ENCODE measurements at regions not wholly inside any gene's neighbourhood (a gene's known extent, or its start where the extent isn't known, plus 50 kb on each side); places are given as distances from the start of the nearest gene placed in this dataset.

DNA sequence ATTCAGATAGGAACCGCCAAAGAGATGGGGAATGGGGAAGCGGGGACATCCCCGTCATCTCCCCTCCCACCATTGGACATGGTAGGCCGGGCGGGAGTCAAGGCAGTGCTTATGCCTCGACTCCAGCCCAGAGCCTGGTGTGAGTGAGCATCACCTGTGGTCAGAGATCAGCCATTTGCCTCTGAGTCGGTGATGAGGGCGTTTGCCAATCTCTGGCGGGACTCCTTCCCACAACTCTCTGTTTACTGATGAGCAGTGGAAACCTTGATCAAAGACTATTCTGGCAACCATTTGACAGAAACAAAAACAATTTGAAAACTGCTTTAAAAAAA lies 63.9 kb upstream of the HES1 start (continued):
- TF ChIP-seq, protein P1, sequence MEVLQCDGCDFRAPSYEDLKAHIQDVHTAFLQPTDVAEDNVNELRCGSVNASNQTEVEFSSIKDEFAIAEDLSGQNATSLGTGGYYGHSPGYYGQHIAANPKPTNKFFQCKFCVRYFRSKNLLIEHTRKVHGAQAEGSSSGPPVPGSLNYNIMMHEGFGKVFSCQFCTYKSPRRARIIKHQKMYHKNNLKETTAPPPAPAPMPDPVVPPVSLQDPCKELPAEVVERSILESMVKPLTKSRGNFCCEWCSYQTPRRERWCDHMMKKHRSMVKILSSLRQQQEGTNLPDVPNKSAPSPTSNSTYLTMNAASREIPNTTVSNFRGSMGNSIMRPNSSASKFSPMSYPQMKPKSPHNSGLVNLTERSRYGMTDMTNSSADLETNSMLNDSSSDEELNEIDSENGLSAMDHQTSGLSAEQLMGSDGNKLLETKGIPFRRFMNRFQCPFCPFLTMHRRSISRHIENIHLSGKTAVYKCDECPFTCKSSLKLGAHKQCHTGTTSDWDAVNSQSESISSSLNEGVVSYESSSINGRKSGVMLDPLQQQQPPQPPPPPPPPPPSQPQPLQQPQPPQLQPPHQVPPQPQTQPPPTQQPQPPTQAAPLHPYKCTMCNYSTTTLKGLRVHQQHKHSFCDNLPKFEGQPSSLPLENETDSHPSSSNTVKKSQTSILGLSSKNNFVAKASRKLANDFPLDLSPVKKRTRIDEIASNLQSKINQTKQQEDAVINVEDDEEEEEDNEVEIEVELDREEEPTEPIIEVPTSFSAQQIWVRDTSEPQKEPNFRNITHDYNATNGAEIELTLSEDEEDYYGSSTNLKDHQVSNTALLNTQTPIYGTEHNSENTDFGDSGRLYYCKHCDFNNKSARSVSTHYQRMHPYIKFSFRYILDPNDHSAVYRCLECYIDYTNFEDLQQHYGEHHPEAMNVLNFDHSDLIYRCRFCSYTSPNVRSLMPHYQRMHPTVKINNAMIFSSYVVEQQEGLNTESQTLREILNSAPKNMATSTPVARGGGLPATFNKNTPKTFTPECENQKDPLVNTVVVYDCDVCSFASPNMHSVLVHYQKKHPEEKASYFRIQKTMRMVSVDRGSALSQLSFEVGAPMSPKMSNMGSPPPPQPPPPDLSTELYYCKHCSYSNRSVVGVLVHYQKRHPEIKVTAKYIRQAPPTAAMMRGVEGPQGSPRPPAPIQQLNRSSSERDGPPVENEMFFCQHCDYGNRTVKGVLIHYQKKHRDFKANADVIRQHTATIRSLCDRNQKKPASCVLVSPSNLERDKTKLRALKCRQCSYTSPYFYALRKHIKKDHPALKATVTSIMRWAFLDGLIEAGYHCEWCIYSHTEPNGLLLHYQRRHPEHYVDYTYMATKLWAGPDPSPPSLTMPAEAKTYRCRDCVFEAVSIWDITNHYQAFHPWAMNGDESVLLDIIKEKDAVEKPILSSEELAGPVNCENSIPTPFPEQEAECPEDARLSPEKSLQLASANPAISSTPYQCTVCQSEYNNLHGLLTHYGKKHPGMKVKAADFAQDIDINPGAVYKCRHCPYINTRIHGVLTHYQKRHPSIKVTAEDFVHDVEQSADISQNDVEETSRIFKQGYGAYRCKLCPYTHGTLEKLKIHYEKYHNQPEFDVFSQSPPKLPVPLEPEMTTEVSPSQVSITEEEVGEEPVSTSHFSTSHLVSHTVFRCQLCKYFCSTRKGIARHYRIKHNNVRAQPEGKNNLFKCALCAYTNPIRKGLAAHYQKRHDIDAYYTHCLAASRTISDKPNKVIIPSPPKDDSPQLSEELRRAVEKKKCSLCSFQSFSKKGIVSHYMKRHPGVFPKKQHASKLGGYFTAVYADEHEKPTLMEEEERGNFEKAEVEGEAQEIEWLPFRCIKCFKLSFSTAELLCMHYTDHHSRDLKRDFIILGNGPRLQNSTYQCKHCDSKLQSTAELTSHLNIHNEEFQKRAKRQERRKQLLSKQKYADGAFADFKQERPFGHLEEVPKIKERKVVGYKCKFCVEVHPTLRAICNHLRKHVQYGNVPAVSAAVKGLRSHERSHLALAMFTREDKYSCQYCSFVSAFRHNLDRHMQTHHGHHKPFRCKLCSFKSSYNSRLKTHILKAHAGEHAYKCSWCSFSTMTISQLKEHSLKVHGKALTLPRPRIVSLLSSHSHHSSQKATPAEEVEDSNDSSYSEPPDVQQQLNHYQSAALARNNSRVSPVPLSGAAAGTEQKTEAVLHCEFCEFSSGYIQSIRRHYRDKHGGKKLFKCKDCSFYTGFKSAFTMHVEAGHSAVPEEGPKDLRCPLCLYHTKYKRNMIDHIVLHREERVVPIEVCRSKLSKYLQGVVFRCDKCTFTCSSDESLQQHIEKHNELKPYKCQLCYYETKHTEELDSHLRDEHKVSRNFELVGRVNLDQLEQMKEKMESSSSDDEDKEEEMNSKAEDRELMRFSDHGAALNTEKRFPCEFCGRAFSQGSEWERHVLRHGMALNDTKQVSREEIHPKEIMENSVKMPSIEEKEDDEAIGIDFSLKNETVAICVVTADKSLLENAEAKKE (CRISPR knock-in tag; IDR thresholded peaks at IDR 0.05): no peak
- TF ChIP-seq ZNF331 (CRISPR knock-in tag; IDR thresholded peaks at IDR 0.05; ENCODE audit: low read depth): no peak

GRCh38 chr3:194072691-194073279 lies 63.2 kb upstream of the HES1 start:
- no peak for DNase-seq (ENCODE audit: low spot score)
- Mint-ChIP-seq H3K4me1 (peaks cover 13% of the 10 kb centered on the region), H3K9me3 (peaks cover 11% of the 10 kb centered on the region; the same call in 2 of the 3 replicates), H3K27me3 (ENCODE audit: insufficient read depth, low read depth, poor library complexity) (peaks cover 25% of the 10 kb centered on the region), H3K27ac (no peak overlapping the region), H3K36me3 (ENCODE audit: low read depth) (peaks cover 9% of the 10 kb centered on the region; the same call in 1 of the 3 replicates), H3K4me3 (no peak overlapping the region)
- Histone ChIP-seq H3K9me2 (ENCODE audit: insufficient read depth) (peaks cover 6% of the 10 kb centered on the region; the same call in 1 of the 2 replicates), H3K4me2 (no peak overlapping the region), H3K79me2 (replicated peaks; ENCODE audit: insufficient read depth) (no peaks in the 10 kb centered on the region), H3K36me3 (ENCODE audit: insufficient read depth) (0 out of 2 replicates have a peak, but pooled peaks cover under 1% of the 10 kb centered on the region), H3K27ac (ENCODE audit: low read depth) (no peak overlapping the region), H4K20me1 (replicated peaks; ENCODE audit: insufficient read depth) (no peaks in the 10 kb centered on the region), H3F3A (replicated peaks; ENCODE audit: low read depth) (0 out of 2 replicates have a peak, but pooled peaks cover 7% of the 10 kb centered on the region), H3K4me3 (no peak overlapping the region), H3K27me3 (ENCODE audit: insufficient read depth) (peaks cover 43% of the 10 kb centered on the region), H2AFZ (no peak overlapping the region), H3K4me1 (ENCODE audit: insufficient read depth) (no peaks in the 10 kb centered on the region; the same call in 1 of the 2 replicates)
- ATAC-seq: no peak
- no peak for TF ChIP-seq STAT1 (IDR thresholded peaks at IDR 0.05; ENCODE audit: unreplicated experiment)
- no peak for TF ChIP-seq JUNB (IDR thresholded peaks at IDR 0.05; ENCODE audit: unreplicated experiment)
- TF ChIP-seq EZH2 (IDR thresholded peaks at IDR 0.05; ENCODE audit: low read depth, unreplicated experiment): no peak
- no peak for TF ChIP-seq ETS1 (IDR thresholded peaks at IDR 0.05)
- TF ChIP-seq, protein P2, sequence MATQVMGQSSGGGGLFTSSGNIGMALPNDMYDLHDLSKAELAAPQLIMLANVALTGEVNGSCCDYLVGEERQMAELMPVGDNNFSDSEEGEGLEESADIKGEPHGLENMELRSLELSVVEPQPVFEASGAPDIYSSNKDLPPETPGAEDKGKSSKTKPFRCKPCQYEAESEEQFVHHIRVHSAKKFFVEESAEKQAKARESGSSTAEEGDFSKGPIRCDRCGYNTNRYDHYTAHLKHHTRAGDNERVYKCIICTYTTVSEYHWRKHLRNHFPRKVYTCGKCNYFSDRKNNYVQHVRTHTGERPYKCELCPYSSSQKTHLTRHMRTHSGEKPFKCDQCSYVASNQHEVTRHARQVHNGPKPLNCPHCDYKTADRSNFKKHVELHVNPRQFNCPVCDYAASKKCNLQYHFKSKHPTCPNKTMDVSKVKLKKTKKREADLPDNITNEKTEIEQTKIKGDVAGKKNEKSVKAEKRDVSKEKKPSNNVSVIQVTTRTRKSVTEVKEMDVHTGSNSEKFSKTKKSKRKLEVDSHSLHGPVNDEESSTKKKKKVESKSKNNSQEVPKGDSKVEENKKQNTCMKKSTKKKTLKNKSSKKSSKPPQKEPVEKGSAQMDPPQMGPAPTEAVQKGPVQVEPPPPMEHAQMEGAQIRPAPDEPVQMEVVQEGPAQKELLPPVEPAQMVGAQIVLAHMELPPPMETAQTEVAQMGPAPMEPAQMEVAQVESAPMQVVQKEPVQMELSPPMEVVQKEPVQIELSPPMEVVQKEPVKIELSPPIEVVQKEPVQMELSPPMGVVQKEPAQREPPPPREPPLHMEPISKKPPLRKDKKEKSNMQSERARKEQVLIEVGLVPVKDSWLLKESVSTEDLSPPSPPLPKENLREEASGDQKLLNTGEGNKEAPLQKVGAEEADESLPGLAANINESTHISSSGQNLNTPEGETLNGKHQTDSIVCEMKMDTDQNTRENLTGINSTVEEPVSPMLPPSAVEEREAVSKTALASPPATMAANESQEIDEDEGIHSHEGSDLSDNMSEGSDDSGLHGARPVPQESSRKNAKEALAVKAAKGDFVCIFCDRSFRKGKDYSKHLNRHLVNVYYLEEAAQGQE (IDR thresholded peaks at IDR 0.05; ENCODE audit: unreplicated experiment): no peak
- no peak for TF ChIP-seq CTCF (conservative IDR thresholded peaks at IDR 0.05; ENCODE audit: low read depth in 2 of 2)
- TF ChIP-seq POLR2AphosphoS5 (IDR thresholded peaks at IDR 0.05; ENCODE audit: low read depth): no peak
- no peak for TF ChIP-seq EZH2phosphoT487 (IDR thresholded peaks at IDR 0.05; ENCODE audit: unreplicated experiment)
- TF ChIP-seq ZNF331 (CRISPR knock-in tag; IDR thresholded peaks at IDR 0.05; ENCODE audit: low read depth): no peak
